Nephron (organoid): ENCODE measurements at regions not wholly inside any gene's neighbourhood (a gene's known extent, or its start where the extent isn't known, plus 50 kb on each side); places are given as distances from the start of the nearest gene placed in this dataset.
"Not testable (repeated sequence)": the region's sequence is repeated elsewhere in the genome, so short reads cannot be mapped to it uniquely, and the experiment has no call there.

Experiments
- H3K27ac Mint-ChIP-seq, 3 experiments: 2 replicates each; pipeline ENCODE4 v1.8.0; 2020; ENCODE audit warnings: mixed read lengths in 3 of 3, mild to moderate bottlenecking in 2 of 3, moderate library complexity in 1 of 3
- H3K27me3 Mint-ChIP-seq: 2 replicates; pipeline ENCODE4 v1.8.0; 2021; ENCODE audit warnings: low read depth, mild to moderate bottlenecking, moderate library complexity, mixed read lengths
- H3K36me3 Mint-ChIP-seq: 2 replicates; pipeline ENCODE4 v1.8.0; 2020; ENCODE audit warnings: low read depth, mixed read lengths
- H3K4me1 Mint-ChIP-seq: 2 replicates; pipeline ENCODE4 v1.8.0; 2020; ENCODE audit warnings: mixed read lengths
- H3K4me3 Mint-ChIP-seq, 3 experiments: 2 replicates each; pipeline ENCODE4 v1.8.0; 2020; ENCODE audit warnings: mild to moderate bottlenecking in 3 of 3, mixed read lengths in 3 of 3, moderate library complexity in 2 of 3
- H3K9me3 Mint-ChIP-seq: 2 replicates; pipeline ENCODE4 v1.8.0; 2020; ENCODE audit warnings: mixed read lengths
- TF ChIP-seq, protein P1 (sequence below), 3 experiments: fragments of 200-600 bp; sonication (generic); IDR thresholded peaks; one replicate each; pipeline ENCODE4 v1.5.0; 2021; ENCODE audit warnings: antibody characterized with exemption in 3 of 3; ENCODE audit not compliant: unreplicated experiment in 3 of 3

DNA sequence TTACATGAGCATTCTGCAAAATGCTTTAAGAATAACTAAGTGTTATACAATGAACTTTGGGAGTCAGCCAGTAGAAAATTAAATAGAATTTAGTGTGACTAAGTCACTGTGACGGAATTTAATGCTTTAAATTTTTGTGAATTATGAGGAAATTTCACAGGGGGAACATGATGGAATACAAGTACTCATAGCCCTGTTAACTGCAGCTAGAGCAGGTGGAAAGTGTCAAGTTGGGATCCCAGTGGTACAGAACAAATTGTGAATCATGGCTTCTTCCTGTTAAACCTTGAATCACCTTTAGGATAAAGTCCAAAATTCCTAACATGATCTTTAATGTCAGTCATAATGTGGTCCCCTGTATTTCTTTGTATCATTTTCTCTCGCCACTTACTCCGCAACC, 212.2 kb upstream of the CENPE start:
- H3K27me3 Mint-ChIP-seq: no peaks in the 10 kb centered on the region
- H3K9me3 Mint-ChIP-seq: peaks cover under 1% of the 10 kb centered on the region
- H3K4me1 Mint-ChIP-seq: peaks cover 5% of the 10 kb centered on the region
- no peak overlapping the region for H3K27ac Mint-ChIP-seq
- H3K36me3 Mint-ChIP-seq: no peaks in the 10 kb centered on the region
- no peak overlapping the region for H3K4me3 Mint-ChIP-seq
- TF ChIP-seq, protein P1, sequence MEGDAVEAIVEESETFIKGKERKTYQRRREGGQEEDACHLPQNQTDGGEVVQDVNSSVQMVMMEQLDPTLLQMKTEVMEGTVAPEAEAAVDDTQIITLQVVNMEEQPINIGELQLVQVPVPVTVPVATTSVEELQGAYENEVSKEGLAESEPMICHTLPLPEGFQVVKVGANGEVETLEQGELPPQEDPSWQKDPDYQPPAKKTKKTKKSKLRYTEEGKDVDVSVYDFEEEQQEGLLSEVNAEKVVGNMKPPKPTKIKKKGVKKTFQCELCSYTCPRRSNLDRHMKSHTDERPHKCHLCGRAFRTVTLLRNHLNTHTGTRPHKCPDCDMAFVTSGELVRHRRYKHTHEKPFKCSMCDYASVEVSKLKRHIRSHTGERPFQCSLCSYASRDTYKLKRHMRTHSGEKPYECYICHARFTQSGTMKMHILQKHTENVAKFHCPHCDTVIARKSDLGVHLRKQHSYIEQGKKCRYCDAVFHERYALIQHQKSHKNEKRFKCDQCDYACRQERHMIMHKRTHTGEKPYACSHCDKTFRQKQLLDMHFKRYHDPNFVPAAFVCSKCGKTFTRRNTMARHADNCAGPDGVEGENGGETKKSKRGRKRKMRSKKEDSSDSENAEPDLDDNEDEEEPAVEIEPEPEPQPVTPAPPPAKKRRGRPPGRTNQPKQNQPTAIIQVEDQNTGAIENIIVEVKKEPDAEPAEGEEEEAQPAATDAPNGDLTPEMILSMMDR (IDR thresholded peaks at IDR 0.05; ENCODE audit: unreplicated experiment in 3 of 3): no peak

DNA sequence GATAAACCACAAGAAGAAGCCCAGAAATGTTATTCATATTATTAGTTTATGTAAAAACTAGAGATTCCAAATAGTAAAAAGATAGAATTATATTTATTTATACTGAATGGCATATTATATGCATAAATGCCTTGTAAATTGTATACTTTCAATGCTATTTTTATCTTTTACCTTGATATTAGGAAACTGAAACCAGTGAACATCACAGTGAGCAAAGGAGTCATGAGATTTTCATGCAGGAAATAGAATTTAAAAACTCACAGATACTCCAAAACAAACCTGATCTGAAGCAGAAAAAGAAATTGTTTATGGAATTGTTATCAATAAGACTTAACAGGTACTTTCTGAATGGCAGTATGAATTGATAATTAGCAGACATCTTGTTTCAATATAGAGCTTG, 207.3 kb upstream of the CENPE start:
- no peaks in the 10 kb centered on the region for H3K27me3 Mint-ChIP-seq
- peaks cover 6% of the 10 kb centered on the region for H3K4me1 Mint-ChIP-seq
- no peaks in the 10 kb centered on the region for H3K9me3 Mint-ChIP-seq
- TF ChIP-seq, protein P1 (IDR thresholded peaks at IDR 0.05; ENCODE audit: unreplicated experiment in 3 of 3): no peak
- H3K36me3 Mint-ChIP-seq: no peaks in the 10 kb centered on the region
- H3K27ac Mint-ChIP-seq: no peak overlapping the region
- no peak overlapping the region for H3K4me3 Mint-ChIP-seq

DNA sequence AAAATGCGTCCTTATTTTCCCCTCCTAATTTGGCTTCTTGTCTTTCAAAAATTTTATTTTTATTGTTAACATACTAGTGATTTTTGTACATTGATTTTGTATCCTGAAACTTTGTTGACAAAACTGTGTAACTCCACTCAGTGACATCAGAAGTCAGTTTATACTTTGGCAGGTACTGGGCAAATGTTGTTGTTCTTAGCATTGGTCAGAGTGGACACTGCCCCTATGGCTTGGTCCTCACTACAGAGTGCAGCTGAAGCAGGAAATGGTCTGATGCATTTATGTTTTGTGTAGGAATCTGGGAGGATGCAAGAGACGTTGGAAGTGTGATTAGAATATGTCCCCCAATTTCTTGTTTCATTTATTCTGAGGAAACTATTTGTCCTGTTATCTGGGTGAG, 205.5 kb upstream of the CENPE start:
- no peak overlapping the region for H3K27ac Mint-ChIP-seq
- H3K4me1 Mint-ChIP-seq: peaks cover 6% of the 10 kb centered on the region
- H3K27me3 Mint-ChIP-seq: no peaks in the 10 kb centered on the region
- TF ChIP-seq, protein P1 (IDR thresholded peaks at IDR 0.05; ENCODE audit: unreplicated experiment in 3 of 3): no peak
- no peaks in the 10 kb centered on the region for H3K36me3 Mint-ChIP-seq
- H3K4me3 Mint-ChIP-seq: no peak overlapping the region
- H3K9me3 Mint-ChIP-seq: no peaks in the 10 kb centered on the region

DNA sequence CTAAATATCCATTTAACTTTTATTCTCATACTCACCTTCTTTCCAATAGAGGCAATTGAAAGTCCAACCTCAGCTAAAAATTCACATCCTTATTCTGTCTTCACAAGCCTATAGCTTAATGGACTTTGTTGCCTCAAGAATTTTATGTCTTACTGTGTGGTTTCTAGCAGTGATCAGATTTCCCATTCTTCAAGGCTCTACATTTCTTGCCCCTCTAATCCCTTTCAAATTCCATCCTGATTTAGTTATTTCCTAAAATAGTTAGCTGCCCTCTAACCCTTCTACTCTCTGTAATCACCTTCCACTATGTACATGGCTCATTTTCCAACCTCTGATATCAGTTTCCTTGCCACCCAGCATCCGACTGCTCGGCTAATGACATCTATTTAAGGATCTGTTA, 204.1 kb upstream of the CENPE start:
- H3K9me3 Mint-ChIP-seq: no peaks in the 10 kb centered on the region
- H3K36me3 Mint-ChIP-seq: no peaks in the 10 kb centered on the region
- H3K4me3 Mint-ChIP-seq: no peak overlapping the region
- H3K27ac Mint-ChIP-seq: no peak overlapping the region
- TF ChIP-seq, protein P1 (IDR thresholded peaks at IDR 0.05; ENCODE audit: unreplicated experiment in 3 of 3): no peak
- H3K27me3 Mint-ChIP-seq: no peaks in the 10 kb centered on the region
- H3K4me1 Mint-ChIP-seq: peaks cover 6% of the 10 kb centered on the region

DNA sequence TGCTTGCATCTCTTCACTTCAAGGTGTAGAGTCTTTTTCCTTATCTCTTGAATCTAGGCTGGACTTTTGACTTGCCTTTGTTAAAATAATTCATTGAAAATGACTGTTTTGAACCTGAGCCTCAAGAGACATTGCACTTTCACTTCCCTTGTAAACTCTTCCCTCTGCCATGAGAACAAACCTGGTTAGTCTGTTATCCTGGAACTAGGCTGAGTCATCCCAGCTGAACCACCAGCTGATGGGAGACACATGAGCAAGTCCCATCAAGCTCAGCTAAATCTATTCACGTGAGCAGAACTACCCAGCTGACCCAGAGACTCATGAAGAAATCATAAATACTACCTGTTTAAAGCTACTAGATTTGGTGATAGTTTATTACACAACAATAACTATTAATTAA, 202.3 kb upstream of the CENPE start:
- TF ChIP-seq, protein P1 (IDR thresholded peaks at IDR 0.05; ENCODE audit: unreplicated experiment in 3 of 3): no peak
- peaks cover 6% of the 10 kb centered on the region for H3K4me1 Mint-ChIP-seq
- no peaks in the 10 kb centered on the region for H3K27me3 Mint-ChIP-seq
- H3K9me3 Mint-ChIP-seq: no peaks in the 10 kb centered on the region
- H3K36me3 Mint-ChIP-seq: no peaks in the 10 kb centered on the region
- no peak overlapping the region for H3K4me3 Mint-ChIP-seq
- no peak overlapping the region for H3K27ac Mint-ChIP-seq

DNA sequence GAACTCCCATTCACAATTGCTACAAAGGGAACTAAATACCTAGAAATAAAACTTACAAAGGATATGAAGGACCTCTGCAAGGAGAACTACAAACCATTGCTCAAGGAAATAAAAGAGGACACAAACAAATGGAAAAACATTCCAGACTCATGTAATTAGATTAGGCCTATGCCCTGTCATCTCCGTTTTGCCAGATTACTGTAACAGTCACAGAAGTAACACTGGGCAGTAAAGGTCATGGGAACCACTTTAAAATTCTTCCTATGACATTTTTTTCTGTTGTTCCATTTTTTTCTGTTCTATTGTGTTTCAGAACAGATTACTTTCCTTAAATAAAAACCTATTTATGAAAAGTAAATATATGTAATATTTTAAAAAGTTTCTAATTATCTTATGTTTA, 199.4 kb upstream of the CENPE start:
- H3K27ac Mint-ChIP-seq: no peak overlapping the region
- peaks cover 5% of the 10 kb centered on the region for H3K4me1 Mint-ChIP-seq
- no peak overlapping the region for H3K4me3 Mint-ChIP-seq
- no peaks in the 10 kb centered on the region for H3K9me3 Mint-ChIP-seq
- H3K27me3 Mint-ChIP-seq: no peaks in the 10 kb centered on the region
- no peaks in the 10 kb centered on the region for H3K36me3 Mint-ChIP-seq
- TF ChIP-seq, protein P1 (IDR thresholded peaks at IDR 0.05; ENCODE audit: unreplicated experiment in 3 of 3): no peak

DNA sequence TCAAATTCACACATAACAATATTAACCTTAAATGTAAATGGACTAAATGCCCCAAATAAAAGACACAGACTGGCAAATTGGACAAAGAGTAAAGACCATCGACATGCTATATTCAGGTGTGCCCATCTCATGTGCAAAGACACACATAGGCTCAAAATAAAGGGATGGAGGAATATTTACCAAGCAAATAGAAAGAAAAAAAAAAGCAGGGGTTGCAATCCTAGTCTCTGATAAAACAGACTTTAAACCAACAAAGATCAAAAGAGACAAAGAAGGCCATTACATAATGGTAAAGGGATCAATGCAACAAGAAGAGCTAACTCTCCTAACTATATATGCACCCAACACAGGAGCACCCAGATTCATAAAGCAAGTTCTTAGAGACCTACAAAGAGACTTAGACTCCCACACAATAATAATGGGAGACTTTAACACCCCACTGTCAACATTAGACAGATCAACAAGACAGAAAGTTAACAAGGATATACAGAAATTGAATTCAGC, 189.4 kb upstream of the CENPE start:
- H3K27me3 Mint-ChIP-seq, H3K36me3 Mint-ChIP-seq, H3K27ac Mint-ChIP-seq, H3K4me1 Mint-ChIP-seq, H3K4me3 Mint-ChIP-seq: not testable (repeated sequence)
- peaks cover 32% of the 10 kb centered on the region for H3K9me3 Mint-ChIP-seq

DNA sequence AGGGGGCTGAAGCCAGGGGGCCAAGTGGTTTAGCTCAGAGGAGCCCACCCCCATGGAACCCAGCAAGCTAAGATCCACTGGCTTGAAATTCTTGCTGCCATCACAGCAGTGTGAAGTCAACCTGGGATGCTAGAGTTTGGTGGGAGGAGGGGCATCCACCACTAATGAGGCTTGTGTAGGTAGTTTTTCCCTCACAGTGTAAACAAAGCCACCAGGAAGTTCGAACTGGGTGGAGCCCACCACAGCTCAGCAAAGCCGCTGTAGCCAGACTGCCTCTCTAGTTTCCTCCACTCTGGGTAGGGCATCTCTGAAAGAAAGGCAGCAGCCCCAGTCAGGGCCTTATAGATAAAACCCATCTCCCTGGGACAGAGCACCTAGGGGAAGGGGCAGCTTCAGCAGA, 187.4 kb upstream of the CENPE start:
- not testable (repeated sequence) for H3K27me3 Mint-ChIP-seq, H3K36me3 Mint-ChIP-seq, H3K4me3 Mint-ChIP-seq, H3K27ac Mint-ChIP-seq, H3K4me1 Mint-ChIP-seq
- peaks cover 40% of the 10 kb centered on the region for H3K9me3 Mint-ChIP-seq
